ENCODE measurements at regions not wholly inside any gene's neighbourhood (a gene's known extent, or its start where the extent isn't known, plus 50 kb on each side); places are given as distances from the start of the nearest gene placed in this dataset.

- no peaks in the 10 kb centered on the region for H3K4me1 ChIP-seq
- WGBS, 3 donors, result 43 to 59% (median 50%) methylated on average over 2 of the region's 2 CpGs
- intact Hi-C loops (cut with DNase I), result no loop called here
- ATAC-seq (no peak), DNase-seq (no peak)
- H3K27ac ChIP-seq, result no peak overlapping the region
- H3K36me3 ChIP-seq (ENCODE audit: insufficient read depth in 1 of 2, low read depth in 1 of 2), result no peaks in the 10 kb centered on the region
- peaks cover 0 to 5% (median 5%) of the 10 kb centered on the region in 3 donors for H3K27me3 ChIP-seq (ENCODE audit: insufficient read depth in 3 of 3, low read length in 2 of 3)
- no peak overlapping the region for H3K4me3 ChIP-seq
- peaks cover 6% of the 10 kb centered on the region for H3K9me3 ChIP-seq
- TF ChIP-seq CTCF (IDR thresholded peaks at IDR 0.05), result no peak
Observed at GRCh38 chr1:37338658-37339057, 135.7 kb upstream of the ZC3H12A start.

GRCh38 chr1:37342736-37343135, 131.6 kb upstream of the ZC3H12A start:
- Histone ChIP-seq H3K27me3 (ENCODE audit: insufficient read depth in 3 of 3, low read length in 2 of 3) (peaks cover 0 to 5% (median 0%) of the 10 kb centered on the region in 3 donors), H3K36me3 (ENCODE audit: insufficient read depth in 1 of 2, low read depth in 1 of 2) (no peaks in the 10 kb centered on the region), H3K9me3 (no peaks in the 10 kb centered on the region), H3K27ac (no peak overlapping the region), H3K4me3 (no peak overlapping the region), H3K4me1 (no peaks in the 10 kb centered on the region)
- intact Hi-C loops (cut with DNase I), result no loop called here
- WGBS, 3 donors, result 23 to 34% (median 24%) methylated on average over 6 of the region's 6 CpGs
- ATAC-seq (no peak), DNase-seq (no peak)
- TF ChIP-seq CTCF (IDR thresholded peaks at IDR 0.05), result no peak

GRCh38 chr1:37347104-37347649, 127.2 kb upstream of the ZC3H12A start:
- H3K4me1 ChIP-seq, result no peaks in the 10 kb centered on the region
- TF ChIP-seq CTCF (IDR thresholded peaks at IDR 0.05), result no peak
- no peak overlapping the region for H3K4me3 ChIP-seq
- no peak for ATAC-seq
- intact Hi-C loops (cut with DNase I), result no loop called here
- H3K27ac ChIP-seq, result no peak overlapping the region
- no peaks in the 10 kb centered on the region for H3K36me3 ChIP-seq (ENCODE audit: insufficient read depth in 1 of 2, low read depth in 1 of 2)
- no peaks in the 10 kb centered on the region for H3K9me3 ChIP-seq
- DNase-seq, result no peak
- WGBS, 3 donors, result 61 to 76% (median 63%) methylated on average over 8 of the region's 8 CpGs
- peaks cover 0 to 6% (median 3%) of the 10 kb centered on the region in 3 donors for H3K27me3 ChIP-seq (ENCODE audit: insufficient read depth in 3 of 3, low read length in 2 of 3)

- peaks cover 0 to 5% (median 3%) of the 10 kb centered on the region in 3 donors for H3K27me3 ChIP-seq (ENCODE audit: insufficient read depth in 3 of 3, low read length in 2 of 3)
- H3K27ac ChIP-seq, result no peak overlapping the region
- H3K9me3 ChIP-seq, result no peaks in the 10 kb centered on the region
- intact Hi-C loops (cut with DNase I), result no loop called here
- no peak for ATAC-seq
- no peaks in the 10 kb centered on the region for H3K36me3 ChIP-seq (ENCODE audit: insufficient read depth in 1 of 2, low read depth in 1 of 2)
- WGBS, 3 donors, result 43 to 52% (median 51%) methylated on average over 6 of the region's 6 CpGs
- DNase-seq, result no peak
- no peak overlapping the region for H3K4me3 ChIP-seq
- no peaks in the 10 kb centered on the region for H3K4me1 ChIP-seq
- TF ChIP-seq CTCF (IDR thresholded peaks at IDR 0.05), result no peak
Observed at GRCh38 chr1:37353871-37354270, 120.5 kb upstream of the ZC3H12A start.

All from psoas muscle (tissue), 7 donors.